Keratinocyte (primary cell): ENCODE measurements at regions not wholly inside any gene's neighbourhood (a gene's known extent, or its start where the extent isn't known, plus 50 kb on each side); places are given as distances from the start of the nearest gene placed in this dataset.

Experiments
- DNase-seq: peaks from one replicate; pipeline ENCODE4 v3.0.0-alpha.2; 2011; ENCODE audit warnings: low read depth, missing footprints, low spot score
- FAIRE-seq: peaks from 2 replicates; lab custom pipeline; 2011; peaks lifted over from hg19 to GRCh38; lab: Jason Lieb, UNC
- H2AFZ ChIP-seq: 2 replicates; pipeline ENCODE4 v1.6.0; 2012; ENCODE audit warnings: low read length, control low read depth, inconsistent platforms; ENCODE audit not compliant: control insufficient read depth
- H3K27ac ChIP-seq: 2 replicates; pipeline ENCODE4 v1.5.1; 2011; ENCODE audit warnings: low read length; ENCODE audit not compliant: control insufficient read depth, insufficient read depth
- H3K27me3 ChIP-seq: 3 replicates; pipeline ENCODE4 v1.6.0; 2011; ENCODE audit warnings: low read length; ENCODE audit not compliant: control insufficient read depth, insufficient read depth; ENCODE audit errors: extremely low read depth
- H3K36me3 ChIP-seq, 2 experiments: 2 replicates in 1 of 2; 3 replicates in 1 of 2; pipeline ENCODE4 v1.5.1; 2011; ENCODE audit warnings: low read length in 2 of 2, mild to moderate bottlenecking in 1 of 2; ENCODE audit not compliant: control insufficient read depth in 2 of 2, insufficient read depth in 2 of 2; ENCODE audit errors: extremely low read depth in 1 of 2
- H3K4me1 ChIP-seq: 3 replicates; pipeline ENCODE4 v1.5.1; 2011; ENCODE audit warnings: low read length; ENCODE audit not compliant: control insufficient read depth, insufficient read depth; ENCODE audit errors: extremely low read depth
- H3K4me2 ChIP-seq: 3 replicates; pipeline ENCODE4 v1.6.0; 2011; ENCODE audit warnings: low read depth, low read length; ENCODE audit not compliant: control insufficient read depth, insufficient read depth; ENCODE audit errors: extremely low read depth
- H3K4me3 ChIP-seq, 3 experiments: fragments of 200-600 bp in 1 of 3; sonication (generic) in 1 of 3; 2 replicates in 2 of 3; 3 replicates in 1 of 3; pipeline ENCODE4 v1.5.1; 2011 to 2016; ENCODE audit warnings: low read length in 3 of 3, mild to moderate bottlenecking in 3 of 3, control low read depth in 2 of 3, inconsistent platforms in 1 of 3, low read depth in 1 of 3, mixed read lengths in 1 of 3, mixed run types in 1 of 3, moderate library complexity in 1 of 3; ENCODE audit not compliant: control insufficient read depth in 2 of 3, insufficient read depth in 2 of 3; ENCODE audit errors: extremely low read depth in 1 of 3
- H3K79me2 ChIP-seq: 2 replicates; pipeline ENCODE4 v1.6.0; 2012; ENCODE audit warnings: low read length; ENCODE audit not compliant: control insufficient read depth, insufficient read depth
- H3K9ac ChIP-seq: 3 replicates; pipeline ENCODE4 v1.6.0; 2011; ENCODE audit warnings: low read length; ENCODE audit not compliant: control insufficient read depth, insufficient read depth; ENCODE audit errors: extremely low read depth
- H3K9me1 ChIP-seq: 3 replicates; pipeline ENCODE4 v1.6.0; 2011; ENCODE audit warnings: low read length; ENCODE audit not compliant: control insufficient read depth, insufficient read depth; ENCODE audit errors: extremely low read depth
- H3K9me3 ChIP-seq: 2 replicates; pipeline ENCODE4 v1.5.1; 2012; ENCODE audit warnings: low read depth, low read length; ENCODE audit not compliant: control insufficient read depth
- H4K20me1 ChIP-seq: 3 replicates; pipeline ENCODE4 v1.6.0; 2011; ENCODE audit warnings: low read length; ENCODE audit not compliant: control insufficient read depth, insufficient read depth; ENCODE audit errors: extremely low read depth
- EZH2 ChIP-seq: IDR thresholded peaks from one replicate; pipeline ENCODE4 v1.6.1; 2012; ENCODE audit warnings: inconsistent platforms, mild to moderate bottlenecking, low read length, moderate library complexity
- dilution Hi-C: fragments of 300-500 bp; cut with MboI; formaldehyde crosslinking; loops from one replicate; pipeline ENCODE4 v1.7.0; 2020; ENCODE audit warnings: low sequenced_read_pairs; ENCODE audit not compliant: extremely low pct_ligation_motif_present
- TF ChIP-seq, protein P1 (sequence below), 3 experiments: IDR thresholded peaks in 1 of 3; conservative IDR thresholded peaks in 1 of 3; optimal IDR thresholded peaks in 1 of 3; 2 replicates in 2 of 3; 3 replicates in 1 of 3; pipeline versions ENCODE3 to v1.5.1; 2011; ENCODE audit warnings: low read length in 3 of 3, mild to moderate bottlenecking in 3 of 3, moderate library complexity in 2 of 3, control low read depth in 1 of 3, inconsistent platforms in 1 of 3; ENCODE audit not compliant: insufficient read depth in 2 of 3; ENCODE audit errors: extremely low read depth in 1 of 3

DNA sequence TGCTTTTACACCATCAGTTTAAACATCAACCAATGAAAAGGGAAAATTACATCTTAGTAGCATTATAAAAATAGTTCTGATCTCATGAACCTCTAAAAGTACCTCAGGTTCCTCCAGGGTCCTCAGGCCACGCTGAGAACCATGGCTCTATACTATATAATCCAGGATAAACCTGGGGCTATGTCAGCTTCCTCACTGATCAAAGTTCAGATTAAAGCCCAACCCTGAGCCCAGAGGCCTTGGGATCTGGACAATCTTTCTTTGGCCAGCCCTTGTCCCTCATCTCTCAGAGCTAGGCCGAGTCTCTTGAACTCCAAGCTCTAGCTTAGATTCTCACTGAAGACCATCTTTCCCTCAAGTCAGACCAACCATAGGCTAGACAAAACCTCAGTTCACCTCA is 168.3 kb downstream of the PLPP3 start:
- no peak for TF ChIP-seq EZH2
- TF ChIP-seq, protein P1, sequence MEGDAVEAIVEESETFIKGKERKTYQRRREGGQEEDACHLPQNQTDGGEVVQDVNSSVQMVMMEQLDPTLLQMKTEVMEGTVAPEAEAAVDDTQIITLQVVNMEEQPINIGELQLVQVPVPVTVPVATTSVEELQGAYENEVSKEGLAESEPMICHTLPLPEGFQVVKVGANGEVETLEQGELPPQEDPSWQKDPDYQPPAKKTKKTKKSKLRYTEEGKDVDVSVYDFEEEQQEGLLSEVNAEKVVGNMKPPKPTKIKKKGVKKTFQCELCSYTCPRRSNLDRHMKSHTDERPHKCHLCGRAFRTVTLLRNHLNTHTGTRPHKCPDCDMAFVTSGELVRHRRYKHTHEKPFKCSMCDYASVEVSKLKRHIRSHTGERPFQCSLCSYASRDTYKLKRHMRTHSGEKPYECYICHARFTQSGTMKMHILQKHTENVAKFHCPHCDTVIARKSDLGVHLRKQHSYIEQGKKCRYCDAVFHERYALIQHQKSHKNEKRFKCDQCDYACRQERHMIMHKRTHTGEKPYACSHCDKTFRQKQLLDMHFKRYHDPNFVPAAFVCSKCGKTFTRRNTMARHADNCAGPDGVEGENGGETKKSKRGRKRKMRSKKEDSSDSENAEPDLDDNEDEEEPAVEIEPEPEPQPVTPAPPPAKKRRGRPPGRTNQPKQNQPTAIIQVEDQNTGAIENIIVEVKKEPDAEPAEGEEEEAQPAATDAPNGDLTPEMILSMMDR (optimal IDR thresholded peaks at IDR 0.05 in 1 of 3, IDR thresholded peaks at IDR 0.05 in 1 of 3, conservative IDR thresholded peaks at IDR 0.05 in 1 of 3; ENCODE audit: extremely low read depth in 1 of 3, insufficient read depth in 2 of 3, low read length in 3 of 3), result no peak
- no peak for FAIRE-seq
- Histone ChIP-seq H3K4me1 (no peaks in the 10 kb centered on the region), H2AFZ (no peak overlapping the region), H3K9ac (no peak overlapping the region), H3K79me2 (no peaks in the 10 kb centered on the region), H3K4me3 (no peak overlapping the region), H4K20me1 (no peaks in the 10 kb centered on the region), H3K36me3 (no peaks in the 10 kb centered on the region), H3K27ac (no peak overlapping the region), H3K27me3 (no peaks in the 10 kb centered on the region), H3K4me2 (no peak overlapping the region), H3K9me1 (no peaks in the 10 kb centered on the region), H3K9me3 (no peaks in the 10 kb centered on the region)
- dilution Hi-C loops, result no loop called here
- DNase-seq, result no peak

- Histone ChIP-seq H3K4me2 (no peak overlapping the region), H2AFZ (no peak overlapping the region), H3K9me3 (no peaks in the 10 kb centered on the region), H3K79me2 (no peaks in the 10 kb centered on the region), H3K36me3 (no peaks in the 10 kb centered on the region), H3K9ac (no peak overlapping the region), H3K9me1 (no peaks in the 10 kb centered on the region), H3K4me3 (no peak overlapping the region), H3K27ac (no peak overlapping the region), H4K20me1 (no peaks in the 10 kb centered on the region), H3K27me3 (no peaks in the 10 kb centered on the region), H3K4me1 (no peaks in the 10 kb centered on the region)
- TF ChIP-seq, protein P1 (optimal IDR thresholded peaks at IDR 0.05 in 1 of 3, IDR thresholded peaks at IDR 0.05 in 1 of 3, conservative IDR thresholded peaks at IDR 0.05 in 1 of 3; ENCODE audit: extremely low read depth in 1 of 3, insufficient read depth in 2 of 3, low read length in 3 of 3), result no peak
- TF ChIP-seq EZH2, result no peak
- dilution Hi-C loops, result no loop called here
- FAIRE-seq, result no peak
- no peak for DNase-seq
Measured at GRCh38 chr1:56410405-56410804, 169.0 kb downstream of the PLPP3 start.
